ENCODE measurements at regions not wholly inside any gene's neighbourhood (a gene's known extent, or its start where the extent isn't known, plus 50 kb on each side); places are given as distances from the start of the nearest gene placed in this dataset.

GRCh38 chrX:776061-776460 is 145.5 kb downstream of the SHOX start:
- intact Hi-C loops (cut with DNase I), result no loop called here
- Histone ChIP-seq H3K9me3 (no peaks in the 10 kb centered on the region), H3K36me3 (no peaks in the 10 kb centered on the region), H3K4me3 (no peak overlapping the region), H3K4me1 (no peaks in the 10 kb centered on the region), H3K27ac (replicated peaks in 1 of 4) (no peak overlapping the region), H3K27me3 (peaks cover 0 to 7% (median 0%) of the 10 kb centered on the region in 4 donors)
- DNase-seq (ENCODE audit: extremely low spot score), result no peak
- 70% methylated on average over 9 of the region's 9 CpGs for WGBS
- no peak for TF ChIP-seq POLR2AphosphoS5 (IDR thresholded peaks at IDR 0.05)

GRCh38 chrX:774536-774935 is 143.9 kb downstream of the SHOX start:
- 62% methylated on average over 8 of the region's 8 CpGs for WGBS
- Histone ChIP-seq H3K9me3 (no peaks in the 10 kb centered on the region), H3K27ac (replicated peaks in 1 of 4) (no peak overlapping the region), H3K27me3 (peaks cover 0 to 13% (median 0%) of the 10 kb centered on the region in 4 donors), H3K36me3 (no peaks in the 10 kb centered on the region), H3K4me1 (no peaks in the 10 kb centered on the region), H3K4me3 (no peak overlapping the region)
- intact Hi-C loops (cut with DNase I), result no loop called here
- DNase-seq (ENCODE audit: extremely low spot score), result no peak
- no peak for TF ChIP-seq POLR2AphosphoS5 (IDR thresholded peaks at IDR 0.05)
- TF ChIP-seq EP300 (IDR thresholded peaks at IDR 0.05), result no peak
- no peak for TF ChIP-seq POLR2A (IDR thresholded peaks at IDR 0.05; ENCODE audit: low read depth)
- TF ChIP-seq CTCF (IDR thresholded peaks at IDR 0.05), result no peak

- Histone ChIP-seq H3K4me1 (no peaks in the 10 kb centered on the region), H3K36me3 (no peaks in the 10 kb centered on the region), H3K9me3 (no peaks in the 10 kb centered on the region), H3K4me3 (no peak overlapping the region), H3K27me3 (peaks cover 0 to 18% (median 0%) of the 10 kb centered on the region in 4 donors), H3K27ac (replicated peaks in 1 of 4) (no peak overlapping the region)
- intact Hi-C loops (cut with DNase I), result no loop called here
- TF ChIP-seq POLR2AphosphoS5 (IDR thresholded peaks at IDR 0.05) (no peak), POLR2A (IDR thresholded peaks at IDR 0.05; ENCODE audit: low read depth) (no peak), EP300 (IDR thresholded peaks at IDR 0.05) (no peak), CTCF (IDR thresholded peaks at IDR 0.05) (no peak)
- DNase-seq (ENCODE audit: extremely low spot score), result no peak
- 76% methylated on average over 9 of the region's 9 CpGs for WGBS
Measured at GRCh38 chrX:773292-774025, 142.9 kb downstream of the SHOX start.

GRCh38 chrX:771536-771935 is 140.9 kb downstream of the SHOX start:
- Histone ChIP-seq H3K27ac (replicated peaks in 1 of 4) (no peak overlapping the region), H3K9me3 (no peaks in the 10 kb centered on the region), H3K4me1 (no peaks in the 10 kb centered on the region), H3K4me3 (no peak overlapping the region), H3K36me3 (no peaks in the 10 kb centered on the region), H3K27me3 (peaks cover 0 to 18% (median 0%) of the 10 kb centered on the region in 4 donors)
- DNase-seq (ENCODE audit: extremely low spot score), result no peak
- 70% methylated on average over 6 of the region's 6 CpGs for WGBS
- intact Hi-C loops (cut with DNase I), result no loop called here
- TF ChIP-seq CTCF (IDR thresholded peaks at IDR 0.05) (no peak), POLR2A (IDR thresholded peaks at IDR 0.05; ENCODE audit: low read depth) (no peak), EP300 (IDR thresholded peaks at IDR 0.05) (no peak), POLR2AphosphoS5 (IDR thresholded peaks at IDR 0.05) (no peak)

GRCh38 chrX:769796-770195 is 139.2 kb downstream of the SHOX start:
- no peak for DNase-seq (ENCODE audit: extremely low spot score)
- Histone ChIP-seq H3K27ac (replicated peaks in 1 of 4) (no peak overlapping the region), H3K27me3 (peaks cover 0 to 21% (median 0%) of the 10 kb centered on the region in 4 donors), H3K36me3 (no peaks in the 10 kb centered on the region), H3K4me3 (no peak overlapping the region), H3K4me1 (no peaks in the 10 kb centered on the region), H3K9me3 (no peaks in the 10 kb centered on the region)
- WGBS, result 33% methylated on average over 3 of the region's 3 CpGs
- no peak for TF ChIP-seq POLR2A (IDR thresholded peaks at IDR 0.05; ENCODE audit: low read depth)
- TF ChIP-seq EP300 (IDR thresholded peaks at IDR 0.05), result no peak
- TF ChIP-seq POLR2AphosphoS5 (IDR thresholded peaks at IDR 0.05), result no peak
- TF ChIP-seq CTCF (IDR thresholded peaks at IDR 0.05), result no peak
- intact Hi-C loops (cut with DNase I), result no loop called here

Measured in esophagus muscularis mucosa (tissue), 4 donors.